Heart right ventricle (tissue), 16 donors: ENCODE measurements at regions not wholly inside any gene's neighbourhood (a gene's known extent, or its start where the extent isn't known, plus 50 kb on each side); places are given as distances from the start of the nearest gene placed in this dataset.

ENCODE experiments used
- ATAC-seq, 8 donors: fragments of 200-7000 bp; cut with Tn5 transposase; one replicate each; pipeline ENCODE4 v1.9.1; 2020; ENCODE audit warnings: mild to moderate bottlenecking in 8 of 8, moderate library complexity in 8 of 8, moderate number of reproducible peaks in 1 of 8
- DNase-seq, 2 donors: peaks; one replicate each; pipeline ENCODE4 v3.0.0-alpha.2; 2020
- H3K27ac ChIP-seq, 10 donors: fragments of 200-600 bp; sonication (generic) in 2 of 10; one replicate each; pipeline versions ENCODE4 v1.5.0 to v1.8.0; 2020 to 2022; ENCODE audit warnings: mild to moderate bottlenecking in 3 of 10
- H3K27me3 ChIP-seq, 7 donors: fragments of 200-600 bp; one replicate each; pipeline ENCODE4 v1.8.0; 2021 to 2022; ENCODE audit warnings: mild to moderate bottlenecking in 2 of 7
- H3K36me3 ChIP-seq, 9 donors: fragments of 200-600 bp; sonication (generic) in 1 of 9; one replicate each; pipeline versions ENCODE4 v1.5.0 to v1.8.0; 2020 to 2022; ENCODE audit warnings: mild to moderate bottlenecking in 2 of 9
- H3K4me1 ChIP-seq, 9 donors: fragments of 200-600 bp; sonication (generic) in 1 of 9; one replicate each; pipeline versions ENCODE4 v1.5.0 to v1.8.0; 2020 to 2022; ENCODE audit warnings: mild to moderate bottlenecking in 4 of 9
- H3K4me3 ChIP-seq, 10 donors: fragments of 200-600 bp; sonication (generic) in 2 of 10; one replicate each; pipeline versions ENCODE4 v1.5.0 to v1.8.0; 2020 to 2022; ENCODE audit warnings: mild to moderate bottlenecking in 7 of 10, moderate library complexity in 2 of 10
- H3K9me3 ChIP-seq, 11 donors: fragments of 200-600 bp in 10 of 11; sonication (generic) in 2 of 11; one replicate each; pipeline versions ENCODE4 v1.5.0 to v1.8.0; 2013 to 2022; ENCODE audit warnings: mild to moderate bottlenecking in 2 of 11, control low read depth in 1 of 11, moderate library complexity in 1 of 11
- CTCF ChIP-seq, 9 donors: fragments of 200-600 bp; sonication (generic) in 2 of 9; IDR thresholded peaks; one replicate each; pipeline versions ENCODE4 v1.5.0 to v1.8.0; 2021 to 2022; ENCODE audit warnings: antibody characterized with exemption in 9 of 9, mild to moderate bottlenecking in 5 of 9, moderate library complexity in 1 of 9
- WGBS, 2 donors: extraction: QIAGEN DNeasy Blood & Tissue Kit; methylation state at CpG; one replicate each; pipeline ENCODE4 v1.1.7; 2013; ENCODE audit warnings: inconsistent platforms in 1 of 2; 5-methylcytosine and 5-hydroxymethylcytosine counted together
- intact Hi-C, 10 donors: fragments of 100-400 bp; cut with DNase I; formaldehyde crosslinking; loops; one replicate each; pipeline versions ENCODE4 v1.11.1 to v1.14.2; 2022
- donor health status: Arrhythmogenic right ventricular cardiomyopathy.
- donor health status: ischemic (EF 13 %, LVEDD 7.1; RV severe dilation, severe dysfunction).
- donor health status: healthy with polysubstance abuse.
- donor health status: DM: no; HTN: yes; CAD: no.
- donor health status: DM: no; HTN: no; CAD: no.
- donor health status: ischemic (EF 25% LVEDD 6.9; RV normal size, moderate dysfunction).
- donor health status: ischemic (EF 25% LVEDD 5.7; RV mildly dilated, moderate dysfunction).
- donor health status: healthy.
- donor health status: DM: yes; HTN: yes; CAD: no.
- donor health status: Ischemic cardiomyopathy.
- donor health status: ischemic (EF 35%, LVEDD 5.7; RV mildly dilated, moderate dysfunction).
- donor health status: nonischemic (EF 11% LVEDD 7.7; RV severe dilation, severe dysfunction).
- donor health status: DM: yes; HTN: yes; CAD: no.
- donor health status: PGD.
- donor health status: ischemic (EF 29% LVEDD 5.4; RV normal size, mild dysfunction).
- donor health status: nonischemic (EF 23%, LVEDD 6.1; RV moderate dilation, normal function).

- ATAC-seq: no peak
- WGBS, 2 donors: 83 to 86% methylated on average over 4 of the region's 4 CpGs
- H3K27ac ChIP-seq: no peak overlapping the region
Measured at GRCh38 chr3:24834442-24834841, 339.8 kb upstream of the THRB start.

GRCh38 chr3:24835510-24835909 lies 340.9 kb upstream of the THRB start:
- Histone ChIP-seq H3K4me1 (no peaks in the 10 kb centered on the region), H3K4me3 (no peak overlapping the region), H3K9me3 (no peaks in the 10 kb centered on the region), H3K36me3 (no peaks in the 10 kb centered on the region), H3K27me3 (peaks cover 0 to 10% (median 5%) of the 10 kb centered on the region in 7 donors), H3K27ac (no peak overlapping the region)
- TF ChIP-seq CTCF (IDR thresholded peaks at IDR 0.05): no peak
- intact Hi-C loops: no loop called here
- WGBS, 2 donors: 88 to 90% methylated on average over 4 of the region's 4 CpGs
- ATAC-seq (no peak), DNase-seq (no peak)

More at GRCh38 chr3:24834442-24834841, 339.8 kb upstream of the THRB start:
- peaks cover 0 to 11% (median 6%) of the 10 kb centered on the region in 9 donors for H3K4me1 ChIP-seq
- H3K4me3 ChIP-seq: no peak overlapping the region
- no peak for DNase-seq
- H3K36me3 ChIP-seq: no peaks in the 10 kb centered on the region
- peaks cover 0 to 19% (median 12%) of the 10 kb centered on the region in 7 donors for H3K27me3 ChIP-seq
- TF ChIP-seq CTCF (IDR thresholded peaks at IDR 0.05): no peak
- H3K9me3 ChIP-seq: no peaks in the 10 kb centered on the region
- intact Hi-C loops: no loop called here

- intact Hi-C loops: no loop called here
- DNase-seq: no peak
- no peak overlapping the region for H3K27ac ChIP-seq
- no peaks in the 10 kb centered on the region for H3K36me3 ChIP-seq
- peaks cover 0 to 5% (median 0%) of the 10 kb centered on the region in 7 donors for H3K27me3 ChIP-seq
- H3K9me3 ChIP-seq: no peaks in the 10 kb centered on the region
- ATAC-seq: no peak
- WGBS, 2 donors: 81 to 96% methylated on average over 3 of the region's 3 CpGs
- H3K4me1 ChIP-seq: no peaks in the 10 kb centered on the region
- no peak overlapping the region for H3K4me3 ChIP-seq
- TF ChIP-seq CTCF (IDR thresholded peaks at IDR 0.05): no peak
Measured at GRCh38 chr3:24837601-24838000, 343.0 kb upstream of the THRB start.

- Histone ChIP-seq H3K27me3 (peaks cover 0 to 5% (median 0%) of the 10 kb centered on the region in 7 donors), H3K9me3 (no peaks in the 10 kb centered on the region), H3K36me3 (no peaks in the 10 kb centered on the region), H3K27ac (no peak overlapping the region), H3K4me3 (no peak overlapping the region), H3K4me1 (no peaks in the 10 kb centered on the region)
- no peak for ATAC-seq
- intact Hi-C loops: no loop called here
- no peak for TF ChIP-seq CTCF (IDR thresholded peaks at IDR 0.05)
- no peak for DNase-seq
Measured at GRCh38 chr3:24838533-24838932, 343.9 kb upstream of the THRB start.
